Small intestine (tissue), 7 donors: ENCODE measurements at regions not wholly inside any gene's neighbourhood (a gene's known extent, or its start where the extent isn't known, plus 50 kb on each side); places are given as distances from the start of the nearest gene placed in this dataset.
A peak's percentile ranks its signal among the peaks of the same experiment; 100 is the strongest.

Experiments
- DNase-seq, 2 donors: peaks; one replicate each; pipeline versions ENCODE4 v3.0.0 to v3.0.0-alpha.2; 2013
- FAIRE-seq: peaks from 2 replicates; lab custom pipeline; 2012; peaks lifted over from hg19 to GRCh38; lab: Jason Lieb, UNC
- H3K27ac ChIP-seq, 3 donors: one replicate each; pipeline ENCODE4 v1.5.1; 2013; ENCODE audit warnings: low read length in 2 of 3, mild to moderate bottlenecking in 2 of 3, control low read depth in 1 of 3, inconsistent platforms in 1 of 3, low read depth in 1 of 3, moderate library complexity in 1 of 3
- H3K27me3 ChIP-seq, 3 donors: one replicate each; pipeline ENCODE4 v1.6.1; 2013; ENCODE audit warnings: low read length in 3 of 3, inconsistent platforms in 1 of 3; ENCODE audit not compliant: control insufficient read depth in 3 of 3, insufficient read depth in 3 of 3
- H3K36me3 ChIP-seq, 3 donors: one replicate each; pipeline ENCODE4 v1.6.1; 2013; ENCODE audit warnings: low read length in 3 of 3, inconsistent platforms in 1 of 3, low read depth in 1 of 3, mild to moderate bottlenecking in 1 of 3, moderate library complexity in 1 of 3; ENCODE audit not compliant: control insufficient read depth in 3 of 3, insufficient read depth in 2 of 3
- H3K4me1 ChIP-seq, 3 donors: one replicate each; pipeline ENCODE4 v1.6.1; 2013; ENCODE audit warnings: low read length in 2 of 3, inconsistent platforms in 1 of 3, low read depth in 1 of 3, mild to moderate bottlenecking in 1 of 3, moderate library complexity in 1 of 3; ENCODE audit not compliant: control insufficient read depth in 3 of 3, insufficient read depth in 2 of 3
- H3K4me3 ChIP-seq, 3 donors: one replicate each; pipeline ENCODE4 v1.5.1; 2013; ENCODE audit warnings: low read length in 3 of 3, control low read depth in 1 of 3, inconsistent platforms in 1 of 3, low read depth in 1 of 3, mild to moderate bottlenecking in 1 of 3, moderate library complexity in 1 of 3
- H3K9me3 ChIP-seq, 2 donors: one replicate each; pipeline ENCODE4 v1.6.1; 2013; ENCODE audit warnings: low read depth in 1 of 2, low read length in 1 of 2; ENCODE audit not compliant: control insufficient read depth in 2 of 2, insufficient read depth in 1 of 2
- WGBS, 3 donors: extraction: QIAGEN DNeasy Blood & Tissue Kit; methylation state at CpG; one replicate each; pipeline ENCODE4 v1.1.7; 2013; 5-methylcytosine and 5-hydroxymethylcytosine counted together
- donor health status: healthy with polysubstance abuse.
- donor health status: control.
- donor health status: control.
- donor health status: Bipolar disorder and iron deficiency.
- donor health status: healthy.

- DNase-seq (peak; percentile 40 to 71), FAIRE-seq (no peak)
- peaks cover 0 to 3% (median 0%) of the 10 kb centered on the region in 3 donors for H3K4me1 ChIP-seq
- no peak overlapping the region for H3K4me3 ChIP-seq
- no peaks in the 10 kb centered on the region for H3K9me3 ChIP-seq
- H3K27me3 ChIP-seq, result no peaks in the 10 kb centered on the region
- H3K27ac ChIP-seq, result peak overlapping the region in 1 of 3 donors; percentile 50
- whole genome bisulfite sequencing, 3 donors, result 68 to 74% (median 72%) methylated on average over 33 of the region's 33 CpGs
- H3K36me3 ChIP-seq, result no peaks in the 10 kb centered on the region
Measured at GRCh38 chr10:93220296-93221170, 146.8 kb downstream of the CYP26A1 start.

- Histone ChIP-seq H3K9me3 (no peaks in the 10 kb centered on the region), H3K4me1 (peaks cover 0 to 6% (median 0%) of the 10 kb centered on the region in 3 donors), H3K36me3 (no peaks in the 10 kb centered on the region), H3K27me3 (no peaks in the 10 kb centered on the region), H3K4me3 (no peak overlapping the region), H3K27ac (no peak overlapping the region)
- no peak for FAIRE-seq
- DNase-seq, result no peak
- WGBS, 3 donors, result 92 to 94% (median 93%) methylated on average over 18 of the region's 18 CpGs
Measured at GRCh38 chr10:93221171-93221496, 147.4 kb downstream of the CYP26A1 start.

- peaks cover 0 to 6% (median 0%) of the 10 kb centered on the region in 3 donors for H3K4me1 ChIP-seq
- 77 to 94% (median 88%) methylated on average over 5 of the region's 5 CpGs for WGBS, 3 donors
Measured at GRCh38 chr10:93221521-93221920, 147.8 kb downstream of the CYP26A1 start.

GRCh38 chr10:93222211-93222754 lies 148.6 kb downstream of the CYP26A1 start:
- Histone ChIP-seq H3K4me1 (peaks cover 0 to 6% (median 0%) of the 10 kb centered on the region in 3 donors), H3K4me3 (no peak overlapping the region), H3K27me3 (no peaks in the 10 kb centered on the region), H3K27ac (no peak overlapping the region), H3K36me3 (no peaks in the 10 kb centered on the region), H3K9me3 (no peaks in the 10 kb centered on the region)
- DNase-seq (no peak), FAIRE-seq (no peak)
- WGBS, 3 donors, result 50 to 53% (median 51%) methylated on average over 1 of the region's 1 CpG

More at GRCh38 chr10:93221521-93221920, 147.8 kb downstream of the CYP26A1 start:
- DNase-seq (no peak), FAIRE-seq (no peak)
- Histone ChIP-seq H3K27ac (no peak overlapping the region), H3K9me3 (no peaks in the 10 kb centered on the region), H3K27me3 (no peaks in the 10 kb centered on the region), H3K4me3 (no peak overlapping the region), H3K36me3 (no peaks in the 10 kb centered on the region)

- Histone ChIP-seq H3K9me3 (no peaks in the 10 kb centered on the region), H3K4me1 (peaks cover 0 to 6% (median 0%) of the 10 kb centered on the region in 3 donors), H3K4me3 (no peak overlapping the region), H3K27me3 (no peaks in the 10 kb centered on the region), H3K27ac (no peak overlapping the region), H3K36me3 (no peaks in the 10 kb centered on the region)
- no peak for FAIRE-seq
- no peak for DNase-seq
Measured at GRCh38 chr10:93222876-93223275, 149.2 kb downstream of the CYP26A1 start.

- FAIRE-seq, result no peak
- no peak overlapping the region for H3K4me3 ChIP-seq
Measured at GRCh38 chr10:93223336-93223735, 149.6 kb downstream of the CYP26A1 start.

GRCh38 chr10:93224005-93224779 lies 150.5 kb downstream of the CYP26A1 start:
- peaks cover 0 to 6% (median 0%) of the 10 kb centered on the region in 3 donors for H3K4me1 ChIP-seq
- no peak overlapping the region for H3K27ac ChIP-seq
- no peak overlapping the region for H3K4me3 ChIP-seq
- no peak for FAIRE-seq
- H3K27me3 ChIP-seq, result no peaks in the 10 kb centered on the region
- H3K9me3 ChIP-seq, result no peaks in the 10 kb centered on the region
- H3K36me3 ChIP-seq, result no peaks in the 10 kb centered on the region
- peak in 1 of 2 donors; percentile 25 for DNase-seq
- 65 to 83% (median 74%) methylated on average over 5 of the region's 5 CpGs for WGBS, 3 donors

More at GRCh38 chr10:93223336-93223735, 149.6 kb downstream of the CYP26A1 start:
- no peak overlapping the region for H3K27ac ChIP-seq
- WGBS, 3 donors, result 86 to 92% (median 86%) methylated on average over 3 of the region's 3 CpGs
- H3K4me1 ChIP-seq, result peaks cover 0 to 6% (median 0%) of the 10 kb centered on the region in 3 donors
- no peak for DNase-seq
- H3K36me3 ChIP-seq, result no peaks in the 10 kb centered on the region
- H3K27me3 ChIP-seq, result no peaks in the 10 kb centered on the region
- H3K9me3 ChIP-seq, result no peaks in the 10 kb centered on the region

GRCh38 chr10:93225938-93226337 lies 152.2 kb downstream of the CYP26A1 start:
- no peaks in the 10 kb centered on the region for H3K9me3 ChIP-seq
- peaks cover 0 to 3% (median 0%) of the 10 kb centered on the region in 3 donors for H3K4me1 ChIP-seq
- DNase-seq (peak; percentile 8 to 45), FAIRE-seq (no peak)
- no peak overlapping the region for H3K27ac ChIP-seq
- H3K27me3 ChIP-seq, result peaks cover 0 to 2% (median 0%) of the 10 kb centered on the region in 3 donors
- no peak overlapping the region for H3K4me3 ChIP-seq
- no peaks in the 10 kb centered on the region for H3K36me3 ChIP-seq
- 24 to 59% (median 31%) methylated on average over 6 of the region's 6 CpGs for WGBS, 3 donors
